ENCODE measurements at regions not wholly inside any gene's neighbourhood (a gene's known extent, or its start where the extent isn't known, plus 50 kb on each side); places are given as distances from the start of the nearest gene placed in this dataset.

DNA sequence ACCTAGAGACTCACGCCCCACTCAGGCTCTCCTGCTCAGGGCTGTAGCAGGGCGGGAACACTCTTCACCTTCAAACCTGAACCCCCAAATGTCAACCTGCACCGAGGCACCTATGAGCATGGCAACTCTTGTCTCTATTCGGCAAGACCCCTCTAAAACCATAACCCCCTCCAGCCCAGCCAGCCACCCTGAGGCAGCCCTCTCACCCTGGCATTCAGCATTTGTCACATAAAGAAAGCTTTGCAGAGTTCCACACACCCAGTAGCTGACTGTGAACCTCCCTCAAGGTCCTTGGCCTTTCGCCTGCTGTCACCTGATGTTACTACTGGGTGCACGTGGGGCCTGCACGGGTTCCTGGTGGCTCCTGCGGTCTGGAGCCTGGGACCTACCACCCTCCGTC is 97.2 kb upstream of the ALKAL2 start:
- intact Hi-C loops (cut with DNase I), result no loop called here
- Histone ChIP-seq H3K4me3 (no peak overlapping the region), H3K4me1 (no peaks in the 10 kb centered on the region), H3K9me3 (no peaks in the 10 kb centered on the region), H3K27ac (no peak overlapping the region), H3K36me3 (replicated peaks in 1 of 2; ENCODE audit: insufficient read depth in 1 of 2, low read depth in 2 of 2) (no peaks in the 10 kb centered on the region), H3K27me3 (no peaks in the 10 kb centered on the region)
- TF ChIP-seq POLR2A (IDR thresholded peaks at IDR 0.05), result no peak
- TF ChIP-seq, protein P1, sequence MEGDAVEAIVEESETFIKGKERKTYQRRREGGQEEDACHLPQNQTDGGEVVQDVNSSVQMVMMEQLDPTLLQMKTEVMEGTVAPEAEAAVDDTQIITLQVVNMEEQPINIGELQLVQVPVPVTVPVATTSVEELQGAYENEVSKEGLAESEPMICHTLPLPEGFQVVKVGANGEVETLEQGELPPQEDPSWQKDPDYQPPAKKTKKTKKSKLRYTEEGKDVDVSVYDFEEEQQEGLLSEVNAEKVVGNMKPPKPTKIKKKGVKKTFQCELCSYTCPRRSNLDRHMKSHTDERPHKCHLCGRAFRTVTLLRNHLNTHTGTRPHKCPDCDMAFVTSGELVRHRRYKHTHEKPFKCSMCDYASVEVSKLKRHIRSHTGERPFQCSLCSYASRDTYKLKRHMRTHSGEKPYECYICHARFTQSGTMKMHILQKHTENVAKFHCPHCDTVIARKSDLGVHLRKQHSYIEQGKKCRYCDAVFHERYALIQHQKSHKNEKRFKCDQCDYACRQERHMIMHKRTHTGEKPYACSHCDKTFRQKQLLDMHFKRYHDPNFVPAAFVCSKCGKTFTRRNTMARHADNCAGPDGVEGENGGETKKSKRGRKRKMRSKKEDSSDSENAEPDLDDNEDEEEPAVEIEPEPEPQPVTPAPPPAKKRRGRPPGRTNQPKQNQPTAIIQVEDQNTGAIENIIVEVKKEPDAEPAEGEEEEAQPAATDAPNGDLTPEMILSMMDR (IDR thresholded peaks at IDR 0.05), result no peak
- ATAC-seq (no peak), DNase-seq (no peak)
- WGBS, 2 donors, result 81 to 82% methylated on average over 9 of the region's 9 CpGs

DNA sequence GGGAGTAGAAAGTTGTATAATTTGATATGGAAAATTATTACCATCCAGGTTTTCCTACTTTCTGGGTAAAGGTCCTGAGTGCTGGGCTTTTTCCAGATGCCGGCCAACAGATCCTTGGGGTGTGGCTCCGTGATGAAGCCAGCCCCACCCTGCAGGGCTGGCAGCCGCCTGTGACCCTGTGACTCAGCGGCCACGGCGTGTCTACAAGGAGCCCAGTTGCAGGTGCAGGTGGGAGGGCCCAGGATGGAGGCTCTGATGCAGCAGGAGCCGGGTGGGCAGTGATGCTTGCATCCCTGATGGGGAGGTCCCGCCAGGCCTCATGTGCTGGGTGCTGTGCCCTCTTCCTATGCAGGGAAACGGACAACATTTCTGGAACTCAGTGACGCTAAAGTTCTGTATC is 96.0 kb upstream of the ALKAL2 start:
- H3K9me3 ChIP-seq, result no peaks in the 10 kb centered on the region
- no peaks in the 10 kb centered on the region for H3K27me3 ChIP-seq
- no peaks in the 10 kb centered on the region for H3K36me3 ChIP-seq (replicated peaks in 1 of 2; ENCODE audit: insufficient read depth in 1 of 2, low read depth in 2 of 2)
- no peak for TF ChIP-seq POLR2A (IDR thresholded peaks at IDR 0.05)
- TF ChIP-seq, protein P1 (IDR thresholded peaks at IDR 0.05), result no peak
- no peaks in the 10 kb centered on the region for H3K4me1 ChIP-seq
- H3K27ac ChIP-seq, result no peak overlapping the region
- intact Hi-C loops (cut with DNase I), result no loop called here
- H3K4me3 ChIP-seq, result no peak overlapping the region
- no peak for DNase-seq
- ATAC-seq, result no peak
- WGBS, 2 donors, result 81% methylated on average over 5 to 10 of the region's 10 CpGs

DNA sequence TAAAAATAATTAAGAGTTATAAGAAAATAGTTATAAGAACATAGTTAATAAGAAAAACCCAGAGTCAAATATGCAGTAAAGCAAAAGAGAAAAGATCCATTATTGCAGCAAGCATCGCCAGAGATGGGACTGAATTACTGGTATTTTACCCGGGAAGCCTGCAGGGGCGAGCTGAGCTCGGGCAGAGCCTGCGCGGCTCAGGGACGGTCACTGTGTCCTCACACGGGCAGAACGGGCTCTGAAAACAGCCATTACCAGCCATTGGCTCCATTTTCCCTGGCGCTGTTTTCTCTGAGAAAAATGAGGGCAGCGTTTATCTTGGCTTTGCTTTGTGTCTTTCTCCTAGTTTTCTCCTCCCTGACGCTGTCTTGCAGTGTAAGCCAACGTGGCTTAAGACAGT is 95.3 kb upstream of the ALKAL2 start:
- Histone ChIP-seq H3K27me3 (no peaks in the 10 kb centered on the region), H3K4me1 (no peaks in the 10 kb centered on the region), H3K27ac (no peak overlapping the region), H3K9me3 (no peaks in the 10 kb centered on the region), H3K4me3 (no peak overlapping the region), H3K36me3 (replicated peaks in 1 of 2; ENCODE audit: insufficient read depth in 1 of 2, low read depth in 2 of 2) (no peaks in the 10 kb centered on the region)
- TF ChIP-seq POLR2A (IDR thresholded peaks at IDR 0.05), result no peak
- TF ChIP-seq, protein P1 (IDR thresholded peaks at IDR 0.05), result peak in 4 of 7 experiments; percentile 11 to 28 (median 24)
- DNase-seq (peak in 3 of 4 donors; percentile 29 to 37 (median 32)), ATAC-seq (peak; percentile 52)
- WGBS, 2 donors, result 11 to 13% methylated on average over 13 of the region's 13 CpGs
- intact Hi-C loops (cut with DNase I), result no loop called here

- 80 to 81% methylated on average over 6 to 7 of the region's 7 CpGs for WGBS, 2 donors
- H3K4me1 ChIP-seq, result no peaks in the 10 kb centered on the region
- intact Hi-C loops (cut with DNase I), result no loop called here
- TF ChIP-seq, protein P1 (IDR thresholded peaks at IDR 0.05), result no peak
- no peak for TF ChIP-seq POLR2A (IDR thresholded peaks at IDR 0.05)
- H3K4me3 ChIP-seq, result no peak overlapping the region
- H3K27me3 ChIP-seq, result no peaks in the 10 kb centered on the region
- H3K9me3 ChIP-seq, result no peaks in the 10 kb centered on the region
- H3K27ac ChIP-seq, result no peak overlapping the region
- ATAC-seq, result no peak
- H3K36me3 ChIP-seq (replicated peaks in 1 of 2; ENCODE audit: insufficient read depth in 1 of 2, low read depth in 2 of 2), result no peaks in the 10 kb centered on the region
- DNase-seq, result no peak
These were observed 94.8 kb upstream of the ALKAL2 start for GRCh38 chr2:382728-383022.

DNA sequence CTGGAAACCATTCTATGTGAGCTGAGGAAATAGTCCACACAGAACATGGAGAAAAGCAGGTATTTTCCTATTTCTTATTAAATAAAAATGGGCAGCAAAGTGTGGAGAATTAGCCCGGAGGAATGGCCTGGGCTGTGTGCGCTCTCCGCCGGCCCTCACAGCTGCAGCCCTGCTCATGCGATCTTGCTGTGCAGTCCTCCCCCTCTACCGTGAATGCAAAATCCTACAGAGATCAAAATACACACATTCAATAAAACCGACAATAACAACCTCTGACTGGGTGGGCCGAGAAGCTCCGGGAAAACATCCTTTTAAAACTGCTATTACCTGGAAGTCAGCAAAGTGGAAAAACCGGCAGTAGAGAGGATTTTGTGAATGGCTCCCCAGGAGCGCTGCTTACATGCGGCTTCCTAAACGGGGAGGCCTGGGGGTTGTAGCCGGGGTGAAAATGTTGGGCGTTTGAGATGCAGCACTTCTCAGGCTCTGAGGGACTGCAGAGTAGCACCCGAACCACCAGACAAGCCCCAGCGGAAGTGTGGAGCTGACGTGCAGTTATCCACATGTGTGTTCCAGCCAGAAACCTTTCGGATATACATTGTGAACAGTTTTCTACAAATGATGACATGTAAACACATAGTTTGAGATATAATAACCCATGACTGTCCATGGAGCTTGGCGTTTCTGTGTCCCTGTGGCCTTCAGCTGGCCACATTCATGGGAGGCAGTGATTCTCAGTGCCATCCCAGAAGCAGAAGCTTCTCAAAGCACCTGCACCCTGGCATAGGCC is 94.2 kb upstream of the ALKAL2 start:
- intact Hi-C loops (cut with DNase I), result no loop called here
- no peak for DNase-seq
- no peaks in the 10 kb centered on the region for H3K4me1 ChIP-seq
- no peak overlapping the region for H3K4me3 ChIP-seq
- no peak overlapping the region for H3K27ac ChIP-seq
- H3K9me3 ChIP-seq, result no peaks in the 10 kb centered on the region
- WGBS, 2 donors, result 71 to 79% methylated on average over 20 of the region's 20 CpGs
- TF ChIP-seq POLR2A (IDR thresholded peaks at IDR 0.05), result no peak
- TF ChIP-seq, protein P1 (IDR thresholded peaks at IDR 0.05), result no peak
- H3K36me3 ChIP-seq (replicated peaks in 1 of 2; ENCODE audit: insufficient read depth in 1 of 2, low read depth in 2 of 2), result no peaks in the 10 kb centered on the region
- ATAC-seq, result no peak
- no peaks in the 10 kb centered on the region for H3K27me3 ChIP-seq

Measured in body of pancreas (tissue), 4 donors.